B cell (primary cell): ENCODE measurements at regions not wholly inside any gene's neighbourhood (a gene's known extent, or its start where the extent isn't known, plus 50 kb on each side); places are given as distances from the start of the nearest gene placed in this dataset.

Experiments used
- CTCF ChIP-seq: fragments of 200-600 bp; IDR thresholded peaks from one replicate; pipeline ENCODE4 v1.8.0; 2022; ENCODE audit warnings: antibody characterized with exemption, mild to moderate bottlenecking
- EZH2 ChIP-seq: IDR thresholded peaks from 2 replicates; pipeline ENCODE4 v1.6.1; 2012; ENCODE audit warnings: borderline replicate concordance, low read depth, mild to moderate bottlenecking, moderate library complexity, low read length; ENCODE audit not compliant: insufficient read depth, poor library complexity, severe bottlenecking

GRCh38 chr3:5735896-5736295, 548.4 kb downstream of the EDEM1 start:
- TF ChIP-seq EZH2 = no peak
- no peak for TF ChIP-seq CTCF
